ENCODE measurements at regions not wholly inside any gene's neighbourhood (a gene's known extent, or its start where the extent isn't known, plus 50 kb on each side); places are given as distances from the start of the nearest gene placed in this dataset.
"Not testable (repeated sequence)": the region's sequence is repeated elsewhere in the genome, so short reads cannot be mapped to it uniquely, and the experiment has no call there.

- no peaks in the 10 kb centered on the region for H3K4me1 Mint-ChIP-seq (ENCODE audit: low read depth)
- no peak overlapping the region for H3K27ac Mint-ChIP-seq
- H3K36me3 Mint-ChIP-seq (ENCODE audit: low read depth): no peaks in the 10 kb centered on the region
- peaks cover 24% of the 10 kb centered on the region for H3K9me3 Mint-ChIP-seq
- H3K4me3 Mint-ChIP-seq: no peak overlapping the region
- H3K27me3 Mint-ChIP-seq: no peaks in the 10 kb centered on the region
- no peak for DNase-seq
Measured at GRCh38 chr9:28518439-28518838, 945.2 kb upstream of the C9orf72 start.

- H3K27me3 Mint-ChIP-seq: not testable (repeated sequence)
Measured at GRCh38 chr9:28524309-28524708, 951.0 kb upstream of the C9orf72 start.

GRCh38 chr9:28528049-28528448 lies 954.8 kb upstream of the C9orf72 start:
- no peaks in the 10 kb centered on the region for H3K4me1 Mint-ChIP-seq (ENCODE audit: low read depth)
- H3K9me3 Mint-ChIP-seq: peaks cover 9% of the 10 kb centered on the region
- no peak overlapping the region for H3K27ac Mint-ChIP-seq
- H3K27me3 Mint-ChIP-seq: no peaks in the 10 kb centered on the region
- no peaks in the 10 kb centered on the region for H3K36me3 Mint-ChIP-seq (ENCODE audit: low read depth)
- no peak overlapping the region for H3K4me3 Mint-ChIP-seq
- DNase-seq: no peak

More at GRCh38 chr9:28524309-28524708, 951.0 kb upstream of the C9orf72 start:
- H3K9me3 Mint-ChIP-seq: peaks cover 17% of the 10 kb centered on the region
- not testable (repeated sequence) for H3K27ac Mint-ChIP-seq; H3K4me3 Mint-ChIP-seq; DNase-seq; H3K4me1 Mint-ChIP-seq (ENCODE audit: low read depth); H3K36me3 Mint-ChIP-seq (ENCODE audit: low read depth)

GRCh38 chr9:28538132-28538531 lies 964.9 kb upstream of the C9orf72 start:
- no peak overlapping the region for H3K27ac Mint-ChIP-seq
- no peaks in the 10 kb centered on the region for H3K36me3 Mint-ChIP-seq (ENCODE audit: low read depth)
- no peak overlapping the region for H3K4me3 Mint-ChIP-seq
- DNase-seq: no peak
- peaks cover 2% of the 10 kb centered on the region for H3K9me3 Mint-ChIP-seq
- H3K4me1 Mint-ChIP-seq (ENCODE audit: low read depth): no peaks in the 10 kb centered on the region
- H3K27me3 Mint-ChIP-seq: no peaks in the 10 kb centered on the region

GRCh38 chr9:28539434-28540070 lies 966.3 kb upstream of the C9orf72 start:
- no peaks in the 10 kb centered on the region for H3K27me3 Mint-ChIP-seq
- no peak overlapping the region for H3K4me3 Mint-ChIP-seq
- H3K27ac Mint-ChIP-seq: no peak overlapping the region
- H3K4me1 Mint-ChIP-seq (ENCODE audit: low read depth): no peaks in the 10 kb centered on the region
- H3K36me3 Mint-ChIP-seq (ENCODE audit: low read depth): no peaks in the 10 kb centered on the region
- H3K9me3 Mint-ChIP-seq: peaks cover 2% of the 10 kb centered on the region
- DNase-seq: no peak

DNA sequence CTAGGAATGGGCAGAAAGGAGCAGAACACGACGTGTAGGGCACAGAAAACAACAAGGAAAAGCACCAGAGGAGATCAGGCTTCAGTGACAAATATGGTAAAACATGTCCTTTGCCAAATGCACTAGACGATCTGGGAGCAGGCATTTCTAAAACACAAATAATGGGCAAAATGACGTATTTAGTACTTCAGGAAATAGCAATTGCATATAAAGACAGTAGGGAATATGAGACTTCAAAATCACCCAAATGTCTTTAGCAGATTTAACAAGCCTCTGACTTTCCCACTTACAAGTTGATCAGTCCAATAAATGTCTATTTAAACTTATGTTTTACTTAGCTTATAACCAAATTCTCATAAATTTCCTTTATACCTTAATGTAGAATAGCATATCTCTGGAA lies 969.6 kb upstream of the C9orf72 start:
- Mint-ChIP-seq H3K4me1 (ENCODE audit: low read depth) (no peaks in the 10 kb centered on the region), H3K36me3 (ENCODE audit: low read depth) (no peaks in the 10 kb centered on the region), H3K9me3 (no peaks in the 10 kb centered on the region), H3K27ac (no peak overlapping the region), H3K27me3 (no peaks in the 10 kb centered on the region), H3K4me3 (no peak overlapping the region)
- no peak for DNase-seq

- Mint-ChIP-seq H3K27me3 (no peaks in the 10 kb centered on the region), H3K4me1 (ENCODE audit: low read depth) (no peaks in the 10 kb centered on the region), H3K4me3 (no peak overlapping the region), H3K27ac (no peak overlapping the region), H3K36me3 (ENCODE audit: low read depth) (no peaks in the 10 kb centered on the region), H3K9me3 (peaks cover 4% of the 10 kb centered on the region)
- no peak for DNase-seq
Measured at GRCh38 chr9:28547527-28547926, 974.2 kb upstream of the C9orf72 start.

- no peaks in the 10 kb centered on the region for H3K36me3 Mint-ChIP-seq (ENCODE audit: low read depth)
Measured at GRCh38 chr9:28563291-28563934, 990.1 kb upstream of the C9orf72 start.

GRCh38 chr9:28583832-28584231 lies 1010.6 kb upstream of the C9orf72 start:
- Mint-ChIP-seq H3K9me3 (peaks cover 14% of the 10 kb centered on the region), H3K36me3 (ENCODE audit: low read depth) (no peaks in the 10 kb centered on the region), H3K27ac (no peak overlapping the region), H3K4me1 (ENCODE audit: low read depth) (no peaks in the 10 kb centered on the region), H3K27me3 (no peaks in the 10 kb centered on the region), H3K4me3 (no peak overlapping the region)
- DNase-seq: no peak

More at GRCh38 chr9:28563291-28563934, 990.1 kb upstream of the C9orf72 start:
- Mint-ChIP-seq H3K27me3 (no peaks in the 10 kb centered on the region), H3K9me3 (peaks cover 13% of the 10 kb centered on the region), H3K4me1 (ENCODE audit: low read depth) (no peaks in the 10 kb centered on the region), H3K27ac (no peak overlapping the region), H3K4me3 (no peak overlapping the region)
- DNase-seq: no peak

GRCh38 chr9:28584542-28584941 lies 1011.3 kb upstream of the C9orf72 start:
- no peak for DNase-seq
- Mint-ChIP-seq H3K27ac (no peak overlapping the region), H3K4me1 (ENCODE audit: low read depth) (no peaks in the 10 kb centered on the region), H3K9me3 (peaks cover 13% of the 10 kb centered on the region), H3K36me3 (ENCODE audit: low read depth) (no peaks in the 10 kb centered on the region), H3K27me3 (no peaks in the 10 kb centered on the region), H3K4me3 (no peak overlapping the region)

DNA sequence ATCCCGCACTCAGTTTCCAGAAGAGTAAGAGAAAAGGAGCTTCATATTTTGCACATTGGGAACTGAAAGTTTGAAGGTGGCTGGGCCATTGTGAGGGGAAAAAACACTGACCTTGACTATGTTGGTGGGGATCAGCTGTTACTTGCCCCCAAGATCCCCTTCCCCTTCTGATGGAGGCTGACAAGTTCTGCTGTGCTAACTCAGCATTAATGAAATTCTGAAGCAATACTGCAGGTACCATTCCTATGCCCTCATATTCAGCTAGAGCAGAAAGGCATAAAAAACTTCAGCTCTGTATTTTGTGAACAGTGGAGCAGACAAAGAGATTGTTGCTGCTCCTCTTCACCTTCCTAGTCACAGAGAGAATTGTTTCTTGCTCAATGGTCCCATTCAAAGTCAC lies 1013.8 kb upstream of the C9orf72 start:
- no peak overlapping the region for H3K4me3 Mint-ChIP-seq
- peaks cover 11% of the 10 kb centered on the region for H3K9me3 Mint-ChIP-seq
- no peaks in the 10 kb centered on the region for H3K27me3 Mint-ChIP-seq
- DNase-seq: no peak
- H3K4me1 Mint-ChIP-seq (ENCODE audit: low read depth): no peaks in the 10 kb centered on the region
- no peak overlapping the region for H3K27ac Mint-ChIP-seq
- H3K36me3 Mint-ChIP-seq (ENCODE audit: low read depth): no peaks in the 10 kb centered on the region

DNA sequence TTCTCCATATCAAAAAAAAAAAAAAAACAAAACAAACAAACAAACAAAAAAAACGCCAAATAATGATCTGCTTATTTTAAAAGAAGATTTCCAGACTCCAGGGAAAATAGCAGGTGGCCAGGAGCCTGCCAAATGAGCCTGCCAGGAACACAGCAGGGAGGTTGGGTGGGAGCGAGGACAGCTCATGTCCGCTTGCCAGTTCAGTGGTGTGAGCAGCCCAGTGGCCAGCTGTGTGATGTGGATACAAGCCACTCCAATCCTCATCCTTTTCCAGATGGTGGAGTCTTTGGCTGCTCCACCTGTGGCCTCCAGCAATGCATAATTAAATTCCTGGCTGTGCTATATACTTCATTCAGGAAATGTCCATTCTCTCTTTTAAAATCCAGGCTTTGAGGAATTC lies 1025.1 kb upstream of the C9orf72 start:
- Mint-ChIP-seq H3K9me3 (peaks cover 11% of the 10 kb centered on the region), H3K27ac (no peak overlapping the region), H3K27me3 (no peaks in the 10 kb centered on the region), H3K36me3 (ENCODE audit: low read depth) (no peaks in the 10 kb centered on the region), H3K4me3 (no peak overlapping the region), H3K4me1 (ENCODE audit: low read depth) (no peaks in the 10 kb centered on the region)
- no peak for DNase-seq

- peaks cover 5% of the 10 kb centered on the region for H3K9me3 Mint-ChIP-seq
- no peaks in the 10 kb centered on the region for H3K27me3 Mint-ChIP-seq
- no peaks in the 10 kb centered on the region for H3K4me1 Mint-ChIP-seq (ENCODE audit: low read depth)
Measured at GRCh38 chr9:28600226-28600625, 1026.9 kb upstream of the C9orf72 start.

DNA sequence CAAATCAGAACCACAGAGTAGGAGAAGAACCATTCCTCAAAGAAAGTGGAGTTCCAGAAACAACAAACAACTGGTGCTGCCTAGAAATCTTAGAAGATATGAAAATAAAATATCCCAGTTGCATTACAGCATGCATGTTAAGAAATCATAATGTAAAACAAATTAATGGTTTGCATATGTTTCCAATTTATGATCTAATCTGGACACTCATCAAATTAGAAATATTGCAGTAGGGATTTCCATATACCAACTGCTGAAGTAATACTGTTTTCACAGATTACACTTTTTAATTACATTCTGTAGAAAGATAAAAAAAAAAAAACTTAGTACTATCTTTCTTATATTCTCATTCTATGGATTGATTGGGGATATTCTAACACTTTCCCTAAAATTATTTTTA lies 1034.6 kb upstream of the C9orf72 start:
- no peak for DNase-seq
- H3K4me3 Mint-ChIP-seq: no peak overlapping the region
- H3K9me3 Mint-ChIP-seq: no peaks in the 10 kb centered on the region
- H3K27me3 Mint-ChIP-seq: no peaks in the 10 kb centered on the region
- H3K36me3 Mint-ChIP-seq (ENCODE audit: low read depth): no peaks in the 10 kb centered on the region
- H3K4me1 Mint-ChIP-seq (ENCODE audit: low read depth): no peaks in the 10 kb centered on the region
- H3K27ac Mint-ChIP-seq: no peak overlapping the region

More at GRCh38 chr9:28600226-28600625, 1026.9 kb upstream of the C9orf72 start:
- no peak for DNase-seq
- H3K4me3 Mint-ChIP-seq: no peak overlapping the region
- H3K27ac Mint-ChIP-seq: no peak overlapping the region
- no peaks in the 10 kb centered on the region for H3K36me3 Mint-ChIP-seq (ENCODE audit: low read depth)

GRCh38 chr9:28610339-28610738 lies 1037.1 kb upstream of the C9orf72 start:
- H3K36me3 Mint-ChIP-seq (ENCODE audit: low read depth): no peaks in the 10 kb centered on the region
- no peak overlapping the region for H3K27ac Mint-ChIP-seq
- DNase-seq: no peak
- H3K27me3 Mint-ChIP-seq: no peaks in the 10 kb centered on the region
- H3K4me3 Mint-ChIP-seq: no peak overlapping the region
- H3K4me1 Mint-ChIP-seq (ENCODE audit: low read depth): no peaks in the 10 kb centered on the region
- H3K9me3 Mint-ChIP-seq: peaks cover 2% of the 10 kb centered on the region

All from activated T-cell treated with anti-CD3 and anti-CD28 coated beads, Interleukin-2, amount 50 U/mL, for 24 hours (primary cell).